GM13976 (cell line): ENCODE measurements at regions not wholly inside any gene's neighbourhood (a gene's known extent, or its start where the extent isn't known, plus 50 kb on each side); places are given as distances from the start of the nearest gene placed in this dataset.

Experiments
- DNase-seq: peaks from one replicate; pipeline ENCODE4 v3.0.0; 2012; ENCODE audit warnings: low spot score
- in situ Hi-C: fragments of 300-500 bp; cut with MboI; formaldehyde crosslinking; loops from one replicate; pipeline ENCODE4 v1.12.0; 2022; ENCODE audit warnings: low sequenced_read_pairs, mixed read lengths, inconsistent platforms; ENCODE audit not compliant: unreplicated experiment
- TF ChIP-seq, protein P1 (sequence below): IDR thresholded peaks from 2 replicates; pipeline ENCODE4 v1.5.1; 2012; ENCODE audit warnings: borderline replicate concordance, mild to moderate bottlenecking; ENCODE audit not compliant: insufficient read depth; ENCODE audit errors: extremely low read depth, missing control alignments, control extremely low read depth

DNA sequence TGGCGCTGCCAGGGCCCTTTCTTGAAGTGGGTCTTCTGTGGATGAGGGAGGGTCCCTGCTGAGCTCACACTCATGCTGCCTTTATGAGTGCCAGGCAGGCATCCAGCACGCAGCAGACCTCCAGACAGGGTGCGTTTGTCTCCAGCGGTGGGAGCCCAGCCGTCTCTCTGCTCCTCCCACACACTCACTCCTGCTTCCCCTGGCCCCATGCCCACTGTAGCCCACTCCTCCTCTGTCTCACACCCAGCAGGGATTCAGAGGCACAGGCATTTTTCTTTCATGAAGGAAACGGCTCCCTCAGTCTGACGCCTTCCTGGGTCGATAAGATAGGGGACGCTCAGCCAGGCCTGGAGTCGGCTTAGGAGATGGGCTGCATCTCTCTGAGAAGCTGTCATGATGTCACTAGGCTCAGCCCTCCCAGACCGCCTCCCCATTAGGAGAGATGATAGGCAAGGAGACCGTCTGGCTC lies 183.9 kb upstream of the NCAM1 start:
- in situ Hi-C loops, result loop anchor here (25.0 kb wide), 1 partner anchor 510 kb away; no protein-coding TSS in a partner anchor
- TF ChIP-seq, protein P1, sequence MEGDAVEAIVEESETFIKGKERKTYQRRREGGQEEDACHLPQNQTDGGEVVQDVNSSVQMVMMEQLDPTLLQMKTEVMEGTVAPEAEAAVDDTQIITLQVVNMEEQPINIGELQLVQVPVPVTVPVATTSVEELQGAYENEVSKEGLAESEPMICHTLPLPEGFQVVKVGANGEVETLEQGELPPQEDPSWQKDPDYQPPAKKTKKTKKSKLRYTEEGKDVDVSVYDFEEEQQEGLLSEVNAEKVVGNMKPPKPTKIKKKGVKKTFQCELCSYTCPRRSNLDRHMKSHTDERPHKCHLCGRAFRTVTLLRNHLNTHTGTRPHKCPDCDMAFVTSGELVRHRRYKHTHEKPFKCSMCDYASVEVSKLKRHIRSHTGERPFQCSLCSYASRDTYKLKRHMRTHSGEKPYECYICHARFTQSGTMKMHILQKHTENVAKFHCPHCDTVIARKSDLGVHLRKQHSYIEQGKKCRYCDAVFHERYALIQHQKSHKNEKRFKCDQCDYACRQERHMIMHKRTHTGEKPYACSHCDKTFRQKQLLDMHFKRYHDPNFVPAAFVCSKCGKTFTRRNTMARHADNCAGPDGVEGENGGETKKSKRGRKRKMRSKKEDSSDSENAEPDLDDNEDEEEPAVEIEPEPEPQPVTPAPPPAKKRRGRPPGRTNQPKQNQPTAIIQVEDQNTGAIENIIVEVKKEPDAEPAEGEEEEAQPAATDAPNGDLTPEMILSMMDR, result no peak
- no peak for DNase-seq

GRCh38 chr11:112778091-112778876 lies 182.9 kb upstream of the NCAM1 start:
- TF ChIP-seq, protein P1, result no peak
- in situ Hi-C loops, result loop anchor here (25.0 kb wide), 1 partner anchor 509 kb away; no protein-coding TSS in a partner anchor
- DNase-seq, result no peak

DNA sequence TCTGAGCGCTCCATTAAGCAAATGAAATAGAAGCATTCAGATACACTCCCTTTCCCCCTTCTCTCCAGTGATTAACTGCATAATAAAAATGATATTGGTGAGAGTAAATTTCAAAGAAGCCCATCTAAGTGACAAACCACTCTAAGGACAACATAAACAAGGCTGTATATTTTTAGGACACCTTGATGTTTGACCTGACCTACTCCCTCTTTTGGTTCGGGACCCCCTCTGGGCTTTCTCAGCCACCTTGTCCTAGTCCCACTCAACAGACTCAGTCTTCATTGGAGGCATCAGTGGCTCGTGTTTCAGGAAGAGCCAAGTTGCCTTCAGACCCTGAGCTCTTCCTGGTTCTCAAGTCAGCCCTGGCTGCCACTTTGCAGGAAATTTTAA lies 182.3 kb upstream of the NCAM1 start:
- in situ Hi-C loops, result loop anchor here (25.0 kb wide), 1 partner anchor 508 kb away; no protein-coding TSS in a partner anchor
- DNase-seq, result no peak
- TF ChIP-seq, protein P1, result no peak

- DNase-seq, result no peak
- TF ChIP-seq, protein P1, result no peak
- in situ Hi-C loops, result loop anchor here (25.0 kb wide), 1 partner anchor 507 kb away; no protein-coding TSS in a partner anchor
Observed at GRCh38 chr11:112780351-112781087, 180.7 kb upstream of the NCAM1 start.

DNA sequence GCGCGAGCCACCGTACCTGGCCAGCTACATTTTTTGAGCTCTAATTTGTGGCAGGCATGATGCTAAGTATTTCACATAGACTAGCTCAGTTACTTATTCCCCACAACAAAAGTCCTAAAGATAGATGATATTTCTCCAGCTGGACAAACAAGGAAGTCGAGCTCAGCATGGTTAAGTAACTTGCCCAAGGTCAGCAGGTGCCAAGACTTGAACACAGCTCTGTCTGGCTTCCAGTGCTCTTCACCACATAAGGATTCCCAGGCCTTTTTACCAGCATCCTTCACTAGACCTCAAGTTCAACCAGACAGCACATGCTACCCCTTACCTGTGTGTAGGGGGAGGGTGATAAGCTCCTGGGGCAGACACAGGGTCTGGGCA lies 177.3 kb upstream of the NCAM1 start:
- TF ChIP-seq, protein P1, result no peak
- no peak for DNase-seq
- in situ Hi-C loops, result loop anchor here (25.0 kb wide), 1 partner anchor 503 kb away; no protein-coding TSS in a partner anchor

GRCh38 chr11:112784323-112785073 lies 176.7 kb upstream of the NCAM1 start:
- TF ChIP-seq, protein P1, result no peak
- in situ Hi-C loops, result loop anchor here (25.0 kb wide), 1 partner anchor 503 kb away; no protein-coding TSS in a partner anchor
- no peak for DNase-seq
